ENCODE measurements at regions not wholly inside any gene's neighbourhood (a gene's known extent, or its start where the extent isn't known, plus 50 kb on each side); places are given as distances from the start of the nearest gene placed in this dataset.

DNA sequence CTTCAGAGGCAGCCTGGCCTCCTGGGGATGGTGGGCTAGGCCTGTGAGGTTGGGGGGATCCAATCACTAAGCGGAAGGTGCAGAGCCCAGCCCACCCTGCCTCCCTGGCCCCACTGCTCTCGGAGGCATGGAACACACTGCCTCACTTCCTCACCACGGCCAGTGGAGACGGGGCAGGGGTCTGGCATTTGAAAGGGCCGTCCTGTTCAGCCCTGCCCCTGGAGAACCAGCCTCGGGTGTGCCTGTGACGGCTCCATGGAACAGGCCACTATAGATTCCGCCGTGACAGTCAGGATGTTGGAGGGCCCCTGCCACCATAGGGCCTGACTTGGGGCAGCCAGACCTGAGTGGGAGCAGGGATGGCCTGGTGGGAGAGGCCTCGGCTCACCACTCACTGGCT is 110.2 kb downstream of the DACT2 start:
- no peaks in the 10 kb centered on the region for H3K9me2 ChIP-seq (ENCODE audit: insufficient read depth)
- no peak for DNase-seq (ENCODE audit: low read depth, low spot score)
- BruUV-seq (replicated peaks), result no TSS peak
- H3K9me3 ChIP-seq (ENCODE audit: control insufficient read depth in 1 of 2, insufficient read depth in 1 of 2, low read depth in 1 of 2, low read length in 2 of 2), result no peaks in the 10 kb centered on the region
- H4K20me1 ChIP-seq (ENCODE audit: insufficient read depth), result no peaks in the 10 kb centered on the region
- H3K4me3 ChIP-seq (replicated peaks in 1 of 2; ENCODE audit: low read depth in 1 of 2, low read length in 2 of 2), result no peak overlapping the region
- no peaks in the 10 kb centered on the region for H3K79me2 ChIP-seq (ENCODE audit: insufficient read depth, low read length)
- RAD21 ChIA-PET (ENCODE audit: low non-redundant PET in 1 of 2, low total read pairs in 2 of 2, uncharacterized antibody in 2 of 2, unreplicated experiment in 2 of 2), result no interaction called here
- H3K4me2 ChIP-seq (ENCODE audit: low read length), result no peak overlapping the region
- POLR2A ChIA-PET, result no interaction called here
- intact Hi-C loops (cut with micrococcal nuclease), result no loop called here
- H3K9ac ChIP-seq (ENCODE audit: low read length), result no peak overlapping the region
- H3K27ac ChIP-seq (ENCODE audit: low read depth, low read length), result no peak overlapping the region
- CTCF ChIA-PET, result no interaction called here
- TF ChIP-seq, protein P1, sequence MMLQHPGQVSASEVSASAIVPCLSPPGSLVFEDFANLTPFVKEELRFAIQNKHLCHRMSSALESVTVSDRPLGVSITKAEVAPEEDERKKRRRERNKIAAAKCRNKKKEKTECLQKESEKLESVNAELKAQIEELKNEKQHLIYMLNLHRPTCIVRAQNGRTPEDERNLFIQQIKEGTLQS (IDR thresholded peaks at IDR 0.05), result no peak
- TF ChIP-seq TCF7L2 (IDR thresholded peaks at IDR 0.05; ENCODE audit: borderline replicate concordance, extremely low read depth, insufficient read depth, insufficient read length), result no peak
- no peak for TF ChIP-seq FOSL1 (IDR thresholded peaks at IDR 0.05; ENCODE audit: low read depth)
- no peak for TF ChIP-seq EZH2phosphoT487 (IDR thresholded peaks at IDR 0.05; ENCODE audit: borderline replicate concordance)
- TF ChIP-seq, protein P2, sequence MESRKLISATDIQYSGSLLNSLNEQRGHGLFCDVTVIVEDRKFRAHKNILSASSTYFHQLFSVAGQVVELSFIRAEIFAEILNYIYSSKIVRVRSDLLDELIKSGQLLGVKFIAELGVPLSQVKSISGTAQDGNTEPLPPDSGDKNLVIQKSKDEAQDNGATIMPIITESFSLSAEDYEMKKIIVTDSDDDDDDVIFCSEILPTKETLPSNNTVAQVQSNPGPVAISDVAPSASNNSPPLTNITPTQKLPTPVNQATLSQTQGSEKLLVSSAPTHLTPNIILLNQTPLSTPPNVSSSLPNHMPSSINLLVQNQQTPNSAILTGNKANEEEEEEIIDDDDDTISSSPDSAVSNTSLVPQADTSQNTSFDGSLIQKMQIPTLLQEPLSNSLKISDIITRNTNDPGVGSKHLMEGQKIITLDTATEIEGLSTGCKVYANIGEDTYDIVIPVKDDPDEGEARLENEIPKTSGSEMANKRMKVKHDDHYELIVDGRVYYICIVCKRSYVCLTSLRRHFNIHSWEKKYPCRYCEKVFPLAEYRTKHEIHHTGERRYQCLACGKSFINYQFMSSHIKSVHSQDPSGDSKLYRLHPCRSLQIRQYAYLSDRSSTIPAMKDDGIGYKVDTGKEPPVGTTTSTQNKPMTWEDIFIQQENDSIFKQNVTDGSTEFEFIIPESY (IDR thresholded peaks at IDR 0.05; ENCODE audit: extremely low read depth, insufficient replicate concordance, low read length), result no peak
- TF ChIP-seq POLR2A (IDR thresholded peaks at IDR 0.05; ENCODE audit: borderline replicate concordance, extremely low read depth, insufficient read depth, insufficient read length), result no peak
- no peak for TF ChIP-seq EZH2 (IDR thresholded peaks at IDR 0.05)
- TF ChIP-seq ELF1 (IDR thresholded peaks at IDR 0.05; ENCODE audit: borderline replicate concordance, low read depth), result no peak
- no peak for TF ChIP-seq JUND (IDR thresholded peaks at IDR 0.05)
- TF ChIP-seq POLR2AphosphoS5 (IDR thresholded peaks at IDR 0.05; ENCODE audit: low read depth, low read length), result no peak
- TF ChIP-seq RAD21 (IDR thresholded peaks at IDR 0.05; ENCODE audit: low read depth), result no peak
- no peak for TF ChIP-seq CBX3 (IDR thresholded peaks at IDR 0.05; ENCODE audit: low read depth)
- TF ChIP-seq, protein P3, sequence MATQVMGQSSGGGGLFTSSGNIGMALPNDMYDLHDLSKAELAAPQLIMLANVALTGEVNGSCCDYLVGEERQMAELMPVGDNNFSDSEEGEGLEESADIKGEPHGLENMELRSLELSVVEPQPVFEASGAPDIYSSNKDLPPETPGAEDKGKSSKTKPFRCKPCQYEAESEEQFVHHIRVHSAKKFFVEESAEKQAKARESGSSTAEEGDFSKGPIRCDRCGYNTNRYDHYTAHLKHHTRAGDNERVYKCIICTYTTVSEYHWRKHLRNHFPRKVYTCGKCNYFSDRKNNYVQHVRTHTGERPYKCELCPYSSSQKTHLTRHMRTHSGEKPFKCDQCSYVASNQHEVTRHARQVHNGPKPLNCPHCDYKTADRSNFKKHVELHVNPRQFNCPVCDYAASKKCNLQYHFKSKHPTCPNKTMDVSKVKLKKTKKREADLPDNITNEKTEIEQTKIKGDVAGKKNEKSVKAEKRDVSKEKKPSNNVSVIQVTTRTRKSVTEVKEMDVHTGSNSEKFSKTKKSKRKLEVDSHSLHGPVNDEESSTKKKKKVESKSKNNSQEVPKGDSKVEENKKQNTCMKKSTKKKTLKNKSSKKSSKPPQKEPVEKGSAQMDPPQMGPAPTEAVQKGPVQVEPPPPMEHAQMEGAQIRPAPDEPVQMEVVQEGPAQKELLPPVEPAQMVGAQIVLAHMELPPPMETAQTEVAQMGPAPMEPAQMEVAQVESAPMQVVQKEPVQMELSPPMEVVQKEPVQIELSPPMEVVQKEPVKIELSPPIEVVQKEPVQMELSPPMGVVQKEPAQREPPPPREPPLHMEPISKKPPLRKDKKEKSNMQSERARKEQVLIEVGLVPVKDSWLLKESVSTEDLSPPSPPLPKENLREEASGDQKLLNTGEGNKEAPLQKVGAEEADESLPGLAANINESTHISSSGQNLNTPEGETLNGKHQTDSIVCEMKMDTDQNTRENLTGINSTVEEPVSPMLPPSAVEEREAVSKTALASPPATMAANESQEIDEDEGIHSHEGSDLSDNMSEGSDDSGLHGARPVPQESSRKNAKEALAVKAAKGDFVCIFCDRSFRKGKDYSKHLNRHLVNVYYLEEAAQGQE (IDR thresholded peaks at IDR 0.05; ENCODE audit: low read depth), result no peak
- TF ChIP-seq EGR1 (IDR thresholded peaks at IDR 0.05; ENCODE audit: low read depth), result no peak
- TF ChIP-seq SP1 (IDR thresholded peaks at IDR 0.05; ENCODE audit: low read depth), result no peak
- TF ChIP-seq, protein P4, sequence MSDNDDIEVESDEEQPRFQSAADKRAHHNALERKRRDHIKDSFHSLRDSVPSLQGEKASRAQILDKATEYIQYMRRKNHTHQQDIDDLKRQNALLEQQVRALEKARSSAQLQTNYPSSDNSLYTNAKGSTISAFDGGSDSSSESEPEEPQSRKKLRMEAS (IDR thresholded peaks at IDR 0.05), result no peak
- TF ChIP-seq SIN3A (IDR thresholded peaks at IDR 0.05; ENCODE audit: low read depth), result no peak
- H3K4me1 ChIP-seq (ENCODE audit: control insufficient read depth in 1 of 2, insufficient read depth in 2 of 2, low read length in 2 of 2), result no peaks in the 10 kb centered on the region
- no peaks in the 10 kb centered on the region for H3K27me3 ChIP-seq (ENCODE audit: insufficient read depth, low read length)
- no peaks in the 10 kb centered on the region for H3K36me3 ChIP-seq (ENCODE audit: control insufficient read depth in 1 of 2, insufficient read depth in 2 of 2, low read length in 2 of 2)
- no peak overlapping the region for H2AFZ ChIP-seq (ENCODE audit: low read depth, low read length, poor library complexity, severe bottlenecking)
- ATAC-seq, result no peak
